SK-N-SH treated with all-trans-retinoic acid at 6 μM for 48 hours (cell line): ENCODE measurements at regions not wholly inside any gene's neighbourhood (a gene's known extent, or its start where the extent isn't known, plus 50 kb on each side); places are given as distances from the start of the nearest gene placed in this dataset.

Source experiments
- ATAC-seq: fragments of 200-7000 bp; cut with Tn5 transposase; 3 replicates; pipeline ENCODE4 v1.9.1; 2020; ENCODE audit warnings: mild to moderate bottlenecking, moderate library complexity
- ARNTL ChIP-seq: fragments of 450-650 bp; formaldehyde crosslinking; IDR thresholded peaks from 2 replicates; pipeline ENCODE4 v1.5.0; 2020; ENCODE audit warnings: low read depth, mild to moderate bottlenecking, moderate library complexity, borderline replicate concordance
- CSDC2 ChIP-seq: fragments of 250-450 bp; sonication (Bioruptor Pico); IDR thresholded peaks from 2 replicates; pipeline ENCODE4 v1.5.0; 2020; ENCODE audit warnings: mild to moderate bottlenecking, moderate library complexity
- ESRRG ChIP-seq: fragments of 250-450 bp; sonication (Bioruptor Pico); IDR thresholded peaks from 2 replicates; pipeline ENCODE4 v1.6.1; 2021; ENCODE audit warnings: mild to moderate bottlenecking
- GLIS3 ChIP-seq: fragments of 250-450 bp; sonication (Bioruptor Pico); IDR thresholded peaks from 2 replicates; pipeline ENCODE4 v1.5.0; 2020; ENCODE audit warnings: mild to moderate bottlenecking, moderate library complexity
- ISL1 ChIP-seq: fragments of 250-450 bp; sonication (Bioruptor Pico); IDR thresholded peaks from 2 replicates; pipeline ENCODE4 v2.1.2; 2022; ENCODE audit warnings: mild to moderate bottlenecking, moderate library complexity
- OSR1 ChIP-seq: fragments of 250-450 bp; sonication (Bioruptor Pico); IDR thresholded peaks from 2 replicates; pipeline ENCODE4 v1.8.0; 2022; ENCODE audit warnings: moderate library complexity, mild to moderate bottlenecking, inconsistent platforms
- PPARA ChIP-seq: fragments of 250-450 bp; sonication (Bioruptor Pico); IDR thresholded peaks from 2 replicates; pipeline ENCODE4 v1.5.0; 2020; ENCODE audit warnings: mild to moderate bottlenecking, borderline replicate concordance
- RARB ChIP-seq: fragments of 250-450 bp; sonication (Bioruptor Pico); IDR thresholded peaks from 2 replicates; pipeline ENCODE4 v1.8.0; 2021; ENCODE audit warnings: mild to moderate bottlenecking, moderate library complexity
- SNAI2 ChIP-seq: fragments of 250-450 bp; sonication (Bioruptor Pico); IDR thresholded peaks from 2 replicates; pipeline ENCODE4 v1.5.0; 2020; ENCODE audit warnings: mild to moderate bottlenecking, moderate library complexity
- TOX ChIP-seq: fragments of 250-450 bp; sonication (Bioruptor Pico); IDR thresholded peaks from 2 replicates; pipeline ENCODE4 v1.8.0; 2021; ENCODE audit warnings: mild to moderate bottlenecking, moderate library complexity, borderline replicate concordance
- ZFP3 ChIP-seq: fragments of 250-450 bp; sonication (Bioruptor Pico); IDR thresholded peaks from 2 replicates; pipeline ENCODE4 v1.5.0; 2020; ENCODE audit warnings: mild to moderate bottlenecking, moderate library complexity
- ZNF565 ChIP-seq: fragments of 450-650 bp; formaldehyde crosslinking; conservative IDR thresholded peaks from 2 replicates; pipeline ENCODE4 v1.5.0; 2020; ENCODE audit warnings: low read depth, mild to moderate bottlenecking, moderate library complexity
- ZNF70 ChIP-seq: fragments of 450-650 bp; formaldehyde crosslinking; IDR thresholded peaks from 2 replicates; pipeline ENCODE4 v1.5.0; 2020; ENCODE audit warnings: mild to moderate bottlenecking, moderate library complexity
- ZNF8 ChIP-seq: fragments of 450-650 bp; formaldehyde crosslinking; IDR thresholded peaks from 2 replicates; pipeline ENCODE4 v1.5.0; 2020; ENCODE audit warnings: mild to moderate bottlenecking, moderate library complexity
- TF ChIP-seq, protein P1 (sequence below): fragments of 250-450 bp; sonication (Bioruptor Pico); IDR thresholded peaks from 2 replicates; pipeline ENCODE4 v1.5.1; 2021; ENCODE audit warnings: mild to moderate bottlenecking, moderate library complexity
- TF ChIP-seq, protein P2 (sequence below): fragments of 250-450 bp; sonication (Bioruptor Pico); IDR thresholded peaks from 2 replicates; pipeline ENCODE4 v1.8.0; 2020; ENCODE audit warnings: mild to moderate bottlenecking, moderate library complexity, borderline replicate concordance
- TF ChIP-seq, protein P3 (sequence below): fragments of 250-450 bp; sonication (Bioruptor Pico); IDR thresholded peaks from 2 replicates; pipeline ENCODE4 v1.8.0; 2021; ENCODE audit warnings: low read depth, mild to moderate bottlenecking, moderate library complexity, borderline replicate concordance
- TF ChIP-seq, protein P4 (sequence below): fragments of 250-450 bp; sonication (Bioruptor Pico); IDR thresholded peaks from 2 replicates; pipeline ENCODE4 v1.5.0; 2020; ENCODE audit warnings: mild to moderate bottlenecking, moderate library complexity
- TF ChIP-seq, protein P5 (sequence below): fragments of 250-450 bp; sonication (Bioruptor Pico); IDR thresholded peaks from 2 replicates; pipeline ENCODE4 v1.5.1; 2020; ENCODE audit warnings: low read depth, mild to moderate bottlenecking, moderate library complexity

DNA sequence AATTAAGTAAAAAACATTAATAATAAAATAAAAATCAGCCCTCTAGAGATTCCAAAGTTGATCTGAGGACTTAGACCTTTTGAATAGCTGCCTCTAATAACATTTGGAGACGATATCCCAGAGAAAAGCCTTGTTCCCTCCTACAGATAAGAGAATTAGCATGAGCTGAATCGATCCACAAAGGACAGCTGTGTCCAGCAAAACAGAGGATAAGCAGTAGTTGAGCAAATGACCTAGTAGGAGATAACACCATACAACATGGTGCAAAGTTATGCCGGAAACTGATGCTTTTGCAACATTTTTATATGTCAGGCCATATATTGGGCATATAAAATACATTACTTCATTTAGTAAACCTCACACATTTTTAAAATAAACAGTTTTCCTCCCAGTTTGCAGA, 212.2 kb upstream of the PRR16 start:
- no peak for ATAC-seq
- no peak for TF ChIP-seq ISL1 (CRISPR knock-in tag)
- TF ChIP-seq RARB (CRISPR knock-in tag) = no peak
- TF ChIP-seq ARNTL (CRISPR knock-in tag) = no peak
- no peak for TF ChIP-seq ESRRG (CRISPR knock-in tag)
- no peak for TF ChIP-seq GLIS3 (CRISPR knock-in tag)
- TF ChIP-seq ZNF565 (CRISPR knock-in tag) = no peak
- TF ChIP-seq, protein P1, sequence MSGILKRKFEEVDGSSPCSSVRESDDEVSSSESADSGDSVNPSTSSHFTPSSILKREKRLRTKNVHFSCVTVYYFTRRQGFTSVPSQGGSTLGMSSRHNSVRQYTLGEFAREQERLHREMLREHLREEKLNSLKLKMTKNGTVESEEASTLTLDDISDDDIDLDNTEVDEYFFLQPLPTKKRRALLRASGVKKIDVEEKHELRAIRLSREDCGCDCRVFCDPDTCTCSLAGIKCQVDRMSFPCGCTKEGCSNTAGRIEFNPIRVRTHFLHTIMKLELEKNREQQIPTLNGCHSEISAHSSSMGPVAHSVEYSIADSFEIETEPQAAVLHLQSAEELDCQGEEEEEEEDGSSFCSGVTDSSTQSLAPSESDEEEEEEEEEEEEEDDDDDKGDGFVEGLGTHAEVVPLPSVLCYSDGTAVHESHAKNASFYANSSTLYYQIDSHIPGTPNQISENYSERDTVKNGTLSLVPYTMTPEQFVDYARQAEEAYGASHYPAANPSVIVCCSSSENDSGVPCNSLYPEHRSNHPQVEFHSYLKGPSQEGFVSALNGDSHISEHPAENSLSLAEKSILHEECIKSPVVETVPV (CRISPR knock-in tag) = no peak
- TF ChIP-seq ZNF70 (CRISPR knock-in tag) = no peak
- no peak for TF ChIP-seq ZFP3 (CRISPR knock-in tag)
- no peak for TF ChIP-seq SNAI2 (CRISPR knock-in tag)
- TF ChIP-seq, protein P2, sequence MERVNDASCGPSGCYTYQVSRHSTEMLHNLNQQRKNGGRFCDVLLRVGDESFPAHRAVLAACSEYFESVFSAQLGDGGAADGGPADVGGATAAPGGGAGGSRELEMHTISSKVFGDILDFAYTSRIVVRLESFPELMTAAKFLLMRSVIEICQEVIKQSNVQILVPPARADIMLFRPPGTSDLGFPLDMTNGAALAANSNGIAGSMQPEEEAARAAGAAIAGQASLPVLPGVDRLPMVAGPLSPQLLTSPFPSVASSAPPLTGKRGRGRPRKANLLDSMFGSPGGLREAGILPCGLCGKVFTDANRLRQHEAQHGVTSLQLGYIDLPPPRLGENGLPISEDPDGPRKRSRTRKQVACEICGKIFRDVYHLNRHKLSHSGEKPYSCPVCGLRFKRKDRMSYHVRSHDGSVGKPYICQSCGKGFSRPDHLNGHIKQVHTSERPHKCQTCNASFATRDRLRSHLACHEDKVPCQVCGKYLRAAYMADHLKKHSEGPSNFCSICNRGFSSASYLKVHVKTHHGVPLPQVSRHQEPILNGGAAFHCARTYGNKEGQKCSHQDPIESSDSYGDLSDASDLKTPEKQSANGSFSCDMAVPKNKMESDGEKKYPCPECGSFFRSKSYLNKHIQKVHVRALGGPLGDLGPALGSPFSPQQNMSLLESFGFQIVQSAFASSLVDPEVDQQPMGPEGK (CRISPR knock-in tag) = no peak
- no peak for TF ChIP-seq OSR1
- no peak for TF ChIP-seq ZNF8

DNA sequence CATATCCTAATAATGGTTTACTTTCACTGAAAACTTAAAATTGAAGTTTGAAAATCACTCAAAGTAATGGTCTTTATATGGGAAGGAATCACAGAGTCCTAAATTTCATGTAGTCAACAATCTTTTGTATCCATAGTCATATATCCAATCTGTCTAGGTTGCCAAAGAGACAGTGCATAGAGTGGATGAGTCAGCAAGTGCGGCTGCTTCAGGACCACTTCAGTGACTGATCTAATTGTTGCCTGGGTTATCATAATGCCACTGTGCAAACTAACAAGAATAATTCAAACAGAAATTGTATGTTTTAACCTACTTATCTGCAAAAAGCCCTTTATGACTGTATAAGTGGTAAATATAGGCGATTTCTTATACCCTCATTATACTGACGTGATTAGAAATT, 211.3 kb upstream of the PRR16 start:
- TF ChIP-seq PPARA (no peak), ISL1 (CRISPR knock-in tag) (peak; percentile 86)
- TF ChIP-seq, all 23 proteins: peak for 1
- peak; percentile 99 for ATAC-seq

DNA sequence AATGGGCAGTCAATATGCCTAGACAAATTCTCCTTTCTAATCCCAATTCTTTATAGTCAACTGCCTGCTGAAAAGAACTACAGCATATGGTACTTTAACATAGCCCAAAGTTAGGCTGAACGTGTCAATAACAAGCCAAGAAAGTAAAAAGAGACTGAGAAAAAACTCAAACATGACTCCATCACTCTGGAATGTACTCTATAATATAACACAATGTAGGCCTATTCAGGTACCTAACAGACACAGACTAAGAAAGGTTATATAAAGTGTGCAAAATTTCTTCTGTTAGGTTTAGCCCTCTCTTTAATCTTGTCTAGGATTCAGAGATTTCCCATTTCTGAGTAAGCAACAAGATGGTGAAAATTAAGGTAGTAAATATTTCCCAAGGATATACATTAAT, 209.7 kb upstream of the PRR16 start:
- no peak for ATAC-seq

DNA sequence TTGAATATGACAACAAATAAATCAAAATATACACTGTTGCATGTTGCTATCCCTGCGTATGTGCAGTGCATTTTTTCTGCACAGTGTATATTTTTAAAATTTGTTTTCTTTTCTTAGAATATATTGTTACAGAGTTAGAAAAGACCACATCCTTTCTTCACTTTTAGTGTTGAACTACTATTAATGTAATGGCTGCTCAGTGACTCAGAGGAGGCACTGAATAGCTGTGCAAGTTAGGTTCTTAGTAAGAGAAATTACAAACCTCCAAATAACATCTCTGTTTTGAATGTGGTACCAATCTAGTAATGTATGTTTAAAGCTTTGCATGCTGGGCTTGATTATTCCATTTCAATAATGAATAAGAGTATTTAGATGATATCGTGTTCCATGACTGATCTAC, 208.9 kb upstream of the PRR16 start:
- no peak for ATAC-seq
- TF ChIP-seq OSR1 (no peak), GLIS3 (CRISPR knock-in tag) (no peak), PPARA (no peak), TOX (CRISPR knock-in tag) (no peak), ESRRG (CRISPR knock-in tag) (no peak), CSDC2 (CRISPR knock-in tag) (no peak), ZNF70 (CRISPR knock-in tag) (no peak)
- TF ChIP-seq, protein P3, sequence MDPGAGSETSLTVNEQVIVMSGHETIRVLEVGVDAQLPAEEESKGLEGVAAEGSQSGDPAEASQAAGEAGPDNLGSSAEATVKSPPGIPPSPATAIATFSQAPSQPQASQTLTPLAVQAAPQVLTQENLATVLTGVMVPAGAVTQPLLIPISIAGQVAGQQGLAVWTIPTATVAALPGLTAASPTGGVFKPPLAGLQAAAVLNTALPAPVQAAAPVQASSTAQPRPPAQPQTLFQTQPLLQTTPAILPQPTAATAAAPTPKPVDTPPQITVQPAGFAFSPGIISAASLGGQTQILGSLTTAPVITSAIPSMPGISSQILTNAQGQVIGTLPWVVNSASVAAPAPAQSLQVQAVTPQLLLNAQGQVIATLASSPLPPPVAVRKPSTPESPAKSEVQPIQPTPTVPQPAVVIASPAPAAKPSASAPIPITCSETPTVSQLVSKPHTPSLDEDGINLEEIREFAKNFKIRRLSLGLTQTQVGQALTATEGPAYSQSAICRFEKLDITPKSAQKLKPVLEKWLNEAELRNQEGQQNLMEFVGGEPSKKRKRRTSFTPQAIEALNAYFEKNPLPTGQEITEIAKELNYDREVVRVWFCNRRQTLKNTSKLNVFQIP (CRISPR knock-in tag) = no peak
- TF ChIP-seq, protein P2 (CRISPR knock-in tag) = no peak
- TF ChIP-seq, protein P4, sequence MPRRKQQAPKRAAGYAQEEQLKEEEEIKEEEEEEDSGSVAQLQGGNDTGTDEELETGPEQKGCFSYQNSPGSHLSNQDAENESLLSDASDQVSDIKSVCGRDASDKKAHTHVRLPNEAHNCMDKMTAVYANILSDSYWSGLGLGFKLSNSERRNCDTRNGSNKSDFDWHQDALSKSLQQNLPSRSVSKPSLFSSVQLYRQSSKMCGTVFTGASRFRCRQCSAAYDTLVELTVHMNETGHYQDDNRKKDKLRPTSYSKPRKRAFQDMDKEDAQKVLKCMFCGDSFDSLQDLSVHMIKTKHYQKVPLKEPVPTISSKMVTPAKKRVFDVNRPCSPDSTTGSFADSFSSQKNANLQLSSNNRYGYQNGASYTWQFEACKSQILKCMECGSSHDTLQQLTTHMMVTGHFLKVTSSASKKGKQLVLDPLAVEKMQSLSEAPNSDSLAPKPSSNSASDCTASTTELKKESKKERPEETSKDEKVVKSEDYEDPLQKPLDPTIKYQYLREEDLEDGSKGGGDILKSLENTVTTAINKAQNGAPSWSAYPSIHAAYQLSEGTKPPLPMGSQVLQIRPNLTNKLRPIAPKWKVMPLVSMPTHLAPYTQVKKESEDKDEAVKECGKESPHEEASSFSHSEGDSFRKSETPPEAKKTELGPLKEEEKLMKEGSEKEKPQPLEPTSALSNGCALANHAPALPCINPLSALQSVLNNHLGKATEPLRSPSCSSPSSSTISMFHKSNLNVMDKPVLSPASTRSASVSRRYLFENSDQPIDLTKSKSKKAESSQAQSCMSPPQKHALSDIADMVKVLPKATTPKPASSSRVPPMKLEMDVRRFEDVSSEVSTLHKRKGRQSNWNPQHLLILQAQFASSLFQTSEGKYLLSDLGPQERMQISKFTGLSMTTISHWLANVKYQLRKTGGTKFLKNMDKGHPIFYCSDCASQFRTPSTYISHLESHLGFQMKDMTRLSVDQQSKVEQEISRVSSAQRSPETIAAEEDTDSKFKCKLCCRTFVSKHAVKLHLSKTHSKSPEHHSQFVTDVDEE = no peak
- TF ChIP-seq, protein P5, sequence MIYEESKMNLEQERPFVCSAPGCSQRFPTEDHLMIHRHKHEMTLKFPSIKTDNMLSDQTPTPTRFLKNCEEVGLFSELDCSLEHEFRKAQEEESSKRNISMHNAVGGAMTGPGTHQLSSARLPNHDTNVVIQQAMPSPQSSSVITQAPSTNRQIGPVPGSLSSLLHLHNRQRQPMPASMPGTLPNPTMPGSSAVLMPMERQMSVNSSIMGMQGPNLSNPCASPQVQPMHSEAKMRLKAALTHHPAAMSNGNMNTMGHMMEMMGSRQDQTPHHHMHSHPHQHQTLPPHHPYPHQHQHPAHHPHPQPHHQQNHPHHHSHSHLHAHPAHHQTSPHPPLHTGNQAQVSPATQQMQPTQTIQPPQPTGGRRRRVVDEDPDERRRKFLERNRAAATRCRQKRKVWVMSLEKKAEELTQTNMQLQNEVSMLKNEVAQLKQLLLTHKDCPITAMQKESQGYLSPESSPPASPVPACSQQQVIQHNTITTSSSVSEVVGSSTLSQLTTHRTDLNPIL (CRISPR knock-in tag) = no peak

More for the DNA sequence above, 209.7 kb upstream of the PRR16 start:
- TF ChIP-seq, protein P4 = no peak
- TF ChIP-seq PPARA (no peak), ZNF565 (CRISPR knock-in tag) (no peak), ZNF8 (no peak), ISL1 (CRISPR knock-in tag) (no peak), ESRRG (CRISPR knock-in tag) (no peak)
